ENCODE measurements at regions not wholly inside any gene's neighbourhood (a gene's known extent, or its start where the extent isn't known, plus 50 kb on each side); places are given as distances from the start of the nearest gene placed in this dataset.

- H3K27me3 ChIP-seq (ENCODE audit: insufficient read depth, low read length, poor library complexity), result no peaks in the 10 kb centered on the region
- H3K79me1 ChIP-seq (ENCODE audit: low read length), result no peaks in the 10 kb centered on the region
- no peaks in the 10 kb centered on the region for H3K4me1 ChIP-seq (ENCODE audit: control insufficient read depth, low read depth, low read length)
- H3K79me2 ChIP-seq (ENCODE audit: control insufficient read depth, insufficient read depth, low read length), result no peaks in the 10 kb centered on the region
- H4K8ac ChIP-seq (ENCODE audit: low read depth, low read length), result no peak overlapping the region
- H3K9ac ChIP-seq (ENCODE audit: low read length), result no peak overlapping the region
- DNase-seq, result no peak
- H4K5ac ChIP-seq (ENCODE audit: low read length), result no peak overlapping the region
- H3K4me3 ChIP-seq (ENCODE audit: low read length), result no peak overlapping the region
- H3K23ac ChIP-seq (ENCODE audit: low read length), result no peak overlapping the region
- no peak overlapping the region for H3K18ac ChIP-seq (ENCODE audit: low read length)
- no peak overlapping the region for H2AK5ac ChIP-seq (ENCODE audit: low read length)
- no peak overlapping the region for H2BK120ac ChIP-seq (ENCODE audit: low read depth, low read length)
- H3K27ac ChIP-seq (ENCODE audit: low read depth, low read length), result no peak overlapping the region
- no peak overlapping the region for H2BK5ac ChIP-seq (ENCODE audit: low read length)
- no peaks in the 10 kb centered on the region for H3K36me3 ChIP-seq (ENCODE audit: control insufficient read depth, insufficient read depth, low read length)
- no peak overlapping the region for H3K56ac ChIP-seq (ENCODE audit: low read length)
- H2BK15ac ChIP-seq (replicated peaks; ENCODE audit: low read depth), result no peak overlapping the region
- no peak overlapping the region for H3K4me2 ChIP-seq (ENCODE audit: low read length)
- no CpG with 5 or more reads among the region's 3 CpGs for WGBS (ENCODE audit: extremely low coverage, insufficient coverage, low lambda C conversion rate)
- no peak overlapping the region for H3K4ac ChIP-seq (ENCODE audit: low read depth, low read length)
Observed at GRCh38 chrX:39939678-39940077, 158.1 kb downstream of the BCOR start.

GRCh38 chrX:39941332-39941920 is 156.3 kb downstream of the BCOR start:
- H3K4me3 ChIP-seq (ENCODE audit: low read length), result no peak overlapping the region
- no peaks in the 10 kb centered on the region for H3K27me3 ChIP-seq (ENCODE audit: insufficient read depth, low read length, poor library complexity)
- H2BK5ac ChIP-seq (ENCODE audit: low read length), result no peak overlapping the region
- peak overlapping the region; percentile 56 for H4K8ac ChIP-seq (ENCODE audit: low read depth, low read length)
- no peak overlapping the region for H3K9ac ChIP-seq (ENCODE audit: low read length)
- no peaks in the 10 kb centered on the region for H3K4me1 ChIP-seq (ENCODE audit: control insufficient read depth, low read depth, low read length)
- peak overlapping the region; percentile 66 for H3K27ac ChIP-seq (ENCODE audit: low read depth, low read length)
- H3K23ac ChIP-seq (ENCODE audit: low read length), result no peak overlapping the region
- no peaks in the 10 kb centered on the region for H3K79me1 ChIP-seq (ENCODE audit: low read length)
- H3K36me3 ChIP-seq (ENCODE audit: control insufficient read depth, insufficient read depth, low read length), result no peaks in the 10 kb centered on the region
- H3K4ac ChIP-seq (ENCODE audit: low read depth, low read length), result no peak overlapping the region
- H2BK15ac ChIP-seq (replicated peaks; ENCODE audit: low read depth), result no peak overlapping the region
- H3K56ac ChIP-seq (ENCODE audit: low read length), result peak overlapping the region; percentile 42
- H3K4me2 ChIP-seq (ENCODE audit: low read length), result no peak overlapping the region
- no peak overlapping the region for H4K5ac ChIP-seq (ENCODE audit: low read length)
- no peak overlapping the region for H2BK120ac ChIP-seq (ENCODE audit: low read depth, low read length)
- peak overlapping the region; percentile 40 for H3K18ac ChIP-seq (ENCODE audit: low read length)
- H2AK5ac ChIP-seq (ENCODE audit: low read length), result no peak overlapping the region
- H3K79me2 ChIP-seq (ENCODE audit: control insufficient read depth, insufficient read depth, low read length), result no peaks in the 10 kb centered on the region
- WGBS (ENCODE audit: extremely low coverage, insufficient coverage, low lambda C conversion rate), result no CpG with 5 or more reads among the region's 6 CpGs
- DNase-seq, result peak; percentile 80

GRCh38 chrX:39944416-39944815 is 153.3 kb downstream of the BCOR start:
- no peaks in the 10 kb centered on the region for H3K79me2 ChIP-seq (ENCODE audit: control insufficient read depth, insufficient read depth, low read length)
- no peak overlapping the region for H2BK15ac ChIP-seq (replicated peaks; ENCODE audit: low read depth)
- DNase-seq, result no peak
- H3K4ac ChIP-seq (ENCODE audit: low read depth, low read length), result no peak overlapping the region
- no peak overlapping the region for H3K18ac ChIP-seq (ENCODE audit: low read length)
- no peak overlapping the region for H2BK5ac ChIP-seq (ENCODE audit: low read length)
- H3K79me1 ChIP-seq (ENCODE audit: low read length), result no peaks in the 10 kb centered on the region
- no peak overlapping the region for H2BK120ac ChIP-seq (ENCODE audit: low read depth, low read length)
- no peak overlapping the region for H4K8ac ChIP-seq (ENCODE audit: low read depth, low read length)
- no peak overlapping the region for H3K27ac ChIP-seq (ENCODE audit: low read depth, low read length)
- no peaks in the 10 kb centered on the region for H3K36me3 ChIP-seq (ENCODE audit: control insufficient read depth, insufficient read depth, low read length)
- H3K4me1 ChIP-seq (ENCODE audit: control insufficient read depth, low read depth, low read length), result no peaks in the 10 kb centered on the region
- no peak overlapping the region for H2AK5ac ChIP-seq (ENCODE audit: low read length)
- H3K4me2 ChIP-seq (ENCODE audit: low read length), result no peak overlapping the region
- WGBS (ENCODE audit: extremely low coverage, insufficient coverage, low lambda C conversion rate), result no CpG with 5 or more reads among the region's 6 CpGs
- H3K23ac ChIP-seq (ENCODE audit: low read length), result no peak overlapping the region
- no peak overlapping the region for H3K56ac ChIP-seq (ENCODE audit: low read length)
- no peak overlapping the region for H4K5ac ChIP-seq (ENCODE audit: low read length)
- H3K27me3 ChIP-seq (ENCODE audit: insufficient read depth, low read length, poor library complexity), result no peaks in the 10 kb centered on the region
- H3K9ac ChIP-seq (ENCODE audit: low read length), result no peak overlapping the region
- H3K4me3 ChIP-seq (ENCODE audit: low read length), result no peak overlapping the region

GRCh38 chrX:39945709-39946108 is 152.0 kb downstream of the BCOR start:
- Histone ChIP-seq H3K79me2 (ENCODE audit: control insufficient read depth, insufficient read depth, low read length) (no peaks in the 10 kb centered on the region), H3K4ac (ENCODE audit: low read depth, low read length) (no peak overlapping the region), H4K8ac (ENCODE audit: low read depth, low read length) (no peak overlapping the region), H3K18ac (ENCODE audit: low read length) (no peak overlapping the region), H3K4me2 (ENCODE audit: low read length) (no peak overlapping the region), H3K4me3 (ENCODE audit: low read length) (no peak overlapping the region), H3K56ac (ENCODE audit: low read length) (no peak overlapping the region), H3K27me3 (ENCODE audit: insufficient read depth, low read length, poor library complexity) (no peaks in the 10 kb centered on the region), H2AK5ac (ENCODE audit: low read length) (no peak overlapping the region), H3K23ac (ENCODE audit: low read length) (no peak overlapping the region), H4K5ac (ENCODE audit: low read length) (no peak overlapping the region), H2BK15ac (replicated peaks; ENCODE audit: low read depth) (no peak overlapping the region), H3K9ac (ENCODE audit: low read length) (no peak overlapping the region), H3K79me1 (ENCODE audit: low read length) (no peaks in the 10 kb centered on the region), H3K27ac (ENCODE audit: low read depth, low read length) (no peak overlapping the region), H3K4me1 (ENCODE audit: control insufficient read depth, low read depth, low read length) (no peaks in the 10 kb centered on the region), H2BK120ac (ENCODE audit: low read depth, low read length) (no peak overlapping the region), H3K36me3 (ENCODE audit: control insufficient read depth, insufficient read depth, low read length) (no peaks in the 10 kb centered on the region), H2BK5ac (ENCODE audit: low read length) (no peak overlapping the region)
- no peak for DNase-seq

- Histone ChIP-seq H3K36me3 (ENCODE audit: control insufficient read depth, insufficient read depth, low read length) (no peaks in the 10 kb centered on the region), H4K8ac (ENCODE audit: low read depth, low read length) (no peak overlapping the region), H3K4ac (ENCODE audit: low read depth, low read length) (no peak overlapping the region), H2BK120ac (ENCODE audit: low read depth, low read length) (no peak overlapping the region), H2BK15ac (replicated peaks; ENCODE audit: low read depth) (no peak overlapping the region), H3K56ac (ENCODE audit: low read length) (no peak overlapping the region), H3K79me1 (ENCODE audit: low read length) (no peaks in the 10 kb centered on the region), H3K23ac (ENCODE audit: low read length) (no peak overlapping the region), H2AK5ac (ENCODE audit: low read length) (no peak overlapping the region), H3K79me2 (ENCODE audit: control insufficient read depth, insufficient read depth, low read length) (no peaks in the 10 kb centered on the region), H3K27ac (ENCODE audit: low read depth, low read length) (no peak overlapping the region), H3K27me3 (ENCODE audit: insufficient read depth, low read length, poor library complexity) (no peaks in the 10 kb centered on the region), H3K4me2 (ENCODE audit: low read length) (no peak overlapping the region), H3K18ac (ENCODE audit: low read length) (no peak overlapping the region), H2BK5ac (ENCODE audit: low read length) (no peak overlapping the region), H3K4me1 (ENCODE audit: control insufficient read depth, low read depth, low read length) (no peaks in the 10 kb centered on the region), H3K9ac (ENCODE audit: low read length) (no peak overlapping the region), H3K4me3 (ENCODE audit: low read length) (no peak overlapping the region), H4K5ac (ENCODE audit: low read length) (no peak overlapping the region)
- no CpG with 5 or more reads among the region's 4 CpGs for WGBS (ENCODE audit: extremely low coverage, insufficient coverage, low lambda C conversion rate)
- DNase-seq, result no peak
Observed at GRCh38 chrX:39946822-39947221, 150.9 kb downstream of the BCOR start.

- Histone ChIP-seq H3K36me3 (ENCODE audit: control insufficient read depth, insufficient read depth, low read length) (no peaks in the 10 kb centered on the region), H3K4me1 (ENCODE audit: control insufficient read depth, low read depth, low read length) (no peaks in the 10 kb centered on the region), H3K27ac (ENCODE audit: low read depth, low read length) (no peak overlapping the region), H3K23ac (ENCODE audit: low read length) (no peak overlapping the region), H4K5ac (ENCODE audit: low read length) (no peak overlapping the region), H3K4me2 (ENCODE audit: low read length) (no peak overlapping the region), H3K18ac (ENCODE audit: low read length) (no peak overlapping the region), H2AK5ac (ENCODE audit: low read length) (no peak overlapping the region), H3K27me3 (ENCODE audit: insufficient read depth, low read length, poor library complexity) (no peaks in the 10 kb centered on the region), H2BK5ac (ENCODE audit: low read length) (no peak overlapping the region), H4K8ac (ENCODE audit: low read depth, low read length) (no peak overlapping the region), H2BK15ac (replicated peaks; ENCODE audit: low read depth) (no peak overlapping the region), H3K79me2 (ENCODE audit: control insufficient read depth, insufficient read depth, low read length) (no peaks in the 10 kb centered on the region), H3K4me3 (ENCODE audit: low read length) (no peak overlapping the region), H2BK120ac (ENCODE audit: low read depth, low read length) (no peak overlapping the region), H3K79me1 (ENCODE audit: low read length) (no peaks in the 10 kb centered on the region), H3K56ac (ENCODE audit: low read length) (peak overlapping the region; percentile 64), H3K4ac (ENCODE audit: low read depth, low read length) (no peak overlapping the region), H3K9ac (ENCODE audit: low read length) (no peak overlapping the region)
- no peak for DNase-seq
- no CpG with 5 or more reads among the region's 11 CpGs for WGBS (ENCODE audit: extremely low coverage, insufficient coverage, low lambda C conversion rate)
Observed at GRCh38 chrX:39948582-39948981, 149.2 kb downstream of the BCOR start.
